Left kidney (tissue), 1 donor: ENCODE measurements at regions not wholly inside any gene's neighbourhood (a gene's known extent, or its start where the extent isn't known, plus 50 kb on each side); places are given as distances from the start of the nearest gene placed in this dataset.
"Not testable (repeated sequence)": the region's sequence is repeated elsewhere in the genome, so short reads cannot be mapped to it uniquely, and the experiment has no call there.

Experiments used
- DNase-seq: peaks from one replicate; pipeline ENCODE4 v3.0.0-alpha.2; 2013

- DNase-seq: no peak
These were observed 255.3 kb upstream of the GJE1 start for GRCh38 chr6:141877275-141877983.

DNA sequence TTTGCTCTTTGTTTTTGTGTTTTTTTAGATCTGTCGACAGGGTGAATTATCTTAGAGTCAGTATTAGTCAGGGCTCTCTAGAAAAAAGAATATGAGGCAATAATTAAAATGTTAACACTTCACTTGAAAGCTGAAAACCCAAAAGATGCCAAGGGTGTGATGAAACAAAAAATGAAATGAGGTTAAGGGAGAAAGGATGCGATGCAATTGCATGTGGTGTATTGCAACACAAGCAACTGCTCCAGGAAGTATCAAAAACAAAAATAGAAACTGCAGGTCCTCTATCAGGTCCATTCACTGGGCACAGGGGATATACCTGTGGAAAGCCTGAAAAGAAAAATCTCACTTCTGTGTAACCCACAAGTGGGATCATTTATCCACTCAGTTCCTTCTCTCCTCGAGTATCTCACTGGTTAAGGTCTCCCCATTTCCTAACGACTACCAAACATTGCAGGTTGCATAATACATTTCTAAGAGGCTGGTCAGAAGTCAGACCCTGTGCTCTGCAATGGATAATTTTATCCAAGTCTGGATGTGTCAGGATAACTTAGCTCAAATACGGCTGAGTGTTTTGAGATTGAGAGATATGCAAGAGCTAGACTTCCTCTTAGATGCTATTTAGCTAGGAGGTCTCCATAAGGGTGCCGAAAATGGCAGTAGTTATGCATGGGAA lies 257.7 kb upstream of the GJE1 start:
- DNase-seq: no peak

GRCh38 chr6:141869509-141869908 lies 263.2 kb upstream of the GJE1 start:
- DNase-seq: not testable (repeated sequence)

GRCh38 chr6:141867767-141868166 lies 265.0 kb upstream of the GJE1 start:
- DNase-seq: no peak

DNA sequence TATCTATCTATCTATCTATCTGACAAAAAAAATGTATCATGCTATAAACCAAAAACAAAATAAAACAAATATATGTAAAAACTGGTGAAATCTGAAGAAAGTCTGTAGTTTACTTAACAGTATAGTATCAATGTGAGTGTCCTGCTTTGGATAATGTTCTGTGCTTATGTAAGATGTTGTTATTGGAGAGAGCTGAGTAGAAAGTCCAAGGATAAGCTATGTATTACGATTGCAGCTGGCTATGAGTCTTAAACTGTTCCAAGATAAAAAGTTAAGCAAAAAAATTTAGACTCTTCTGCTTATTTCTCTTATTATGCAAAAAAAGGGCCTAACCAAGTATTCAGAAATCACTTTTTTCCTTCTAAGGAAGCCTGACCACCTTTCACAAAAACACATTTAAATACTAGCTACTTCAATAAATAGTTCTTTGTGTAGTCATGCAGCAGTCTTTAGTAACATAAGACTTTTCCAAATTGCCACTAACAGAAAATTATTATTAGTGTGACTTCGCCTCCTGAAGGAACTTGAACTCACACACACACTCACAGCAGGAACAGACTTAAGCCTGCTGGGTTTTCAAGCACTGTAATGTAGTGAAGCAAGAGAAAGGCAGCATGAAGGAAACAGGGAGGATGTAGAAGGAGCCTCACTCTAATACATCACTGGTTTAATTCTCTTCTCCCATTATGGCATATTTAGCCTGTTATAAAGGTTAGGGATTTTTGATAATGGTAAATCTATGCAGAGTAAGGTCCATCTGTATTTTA lies 265.8 kb upstream of the GJE1 start:
- DNase-seq: no peak

GRCh38 chr6:141851063-141851462 lies 281.7 kb upstream of the GJE1 start:
- DNase-seq: no peak

DNA sequence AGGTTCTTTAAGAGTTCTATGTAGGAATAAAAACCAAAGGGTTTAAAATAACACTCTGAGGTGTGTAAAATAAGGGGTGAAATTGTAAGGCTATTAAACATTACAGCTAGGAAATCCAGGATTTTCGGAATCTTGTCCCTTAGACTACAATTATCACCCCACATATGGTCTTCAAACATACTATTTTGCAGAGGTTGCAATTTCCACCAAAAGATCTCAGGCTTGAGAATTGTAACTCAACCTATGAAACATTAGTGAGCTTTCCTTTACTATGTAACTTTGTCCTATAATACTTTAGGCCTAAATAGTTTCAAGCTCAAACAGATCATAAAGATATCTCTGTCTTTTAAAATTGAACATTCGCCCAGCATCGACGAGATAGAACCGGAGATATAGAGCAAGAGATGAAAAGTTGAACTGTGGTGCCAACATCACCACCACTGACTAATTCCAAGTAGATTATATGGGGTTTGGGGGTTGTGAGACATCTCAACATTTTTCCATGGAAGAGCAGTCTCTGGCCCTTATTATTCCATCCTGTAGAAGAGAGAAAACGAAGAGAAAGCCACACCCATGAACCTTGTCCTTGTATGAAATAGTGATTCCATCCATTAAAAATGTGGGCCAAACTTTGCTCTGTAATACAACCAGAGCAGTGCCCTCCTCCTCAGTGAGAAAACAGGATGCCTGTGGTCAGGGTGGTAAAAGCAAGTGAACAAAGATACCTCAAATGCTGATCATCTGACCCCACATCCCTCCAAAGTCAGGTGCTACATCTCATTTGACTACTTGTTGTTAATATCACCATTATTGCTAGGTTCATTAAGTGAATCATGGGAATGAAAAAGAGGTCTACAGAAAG lies 284.5 kb upstream of the GJE1 start:
- no peak for DNase-seq

GRCh38 chr6:141846639-141847038 lies 286.1 kb upstream of the GJE1 start:
- no peak for DNase-seq

GRCh38 chr6:141843178-141843834 lies 289.4 kb upstream of the GJE1 start:
- no peak for DNase-seq

DNA sequence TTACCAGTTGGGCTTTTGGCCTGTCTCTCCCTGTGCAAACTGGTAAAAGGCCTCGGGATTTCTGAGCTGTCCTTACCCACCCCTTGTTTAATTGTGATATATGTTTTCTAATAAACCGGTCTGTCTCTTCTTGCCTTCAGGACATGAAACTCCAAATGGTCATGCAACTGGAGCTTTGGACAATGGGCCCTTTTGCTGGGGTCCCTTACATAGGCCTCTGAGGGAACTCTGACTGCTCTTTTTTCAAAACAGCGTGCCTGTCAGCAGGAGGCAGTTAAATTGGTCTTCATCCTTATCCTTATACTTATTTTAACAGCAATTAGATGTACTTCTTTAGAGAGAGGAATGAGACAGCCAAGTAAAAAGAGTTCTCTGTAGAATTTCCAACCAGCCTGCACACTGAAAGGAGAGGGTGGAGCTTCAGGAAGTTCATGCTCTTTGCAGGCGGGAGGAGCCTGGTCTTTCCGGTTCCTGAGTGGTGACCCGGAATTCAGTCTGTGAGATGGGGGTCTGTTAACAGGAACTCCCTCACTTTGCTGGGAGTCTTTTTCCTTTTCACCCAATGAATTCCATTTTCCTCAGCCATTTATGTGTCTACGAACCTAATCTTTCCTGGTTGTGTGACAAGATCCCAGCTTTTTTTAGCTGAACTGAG lies 299.6 kb upstream of the GJE1 start:
- DNase-seq: no peak

DNA sequence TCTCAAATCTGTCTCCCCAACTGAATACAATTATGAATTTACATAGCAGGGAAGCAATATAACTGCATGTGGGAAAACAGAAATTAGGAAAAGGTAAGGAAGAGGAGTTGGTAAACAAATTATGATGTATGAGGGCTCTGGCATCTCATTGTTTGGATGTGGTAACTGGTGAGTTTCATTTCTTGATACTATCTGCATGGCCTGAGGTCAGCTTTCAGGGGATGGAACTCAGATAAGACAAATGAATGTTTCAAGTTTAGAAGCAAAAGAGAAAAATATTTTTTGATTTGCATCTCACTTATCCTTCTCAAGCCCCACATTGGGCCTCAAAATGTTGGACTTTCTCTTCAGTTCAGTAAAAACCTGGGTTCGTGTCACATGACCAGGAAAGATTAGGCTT lies 302.2 kb upstream of the GJE1 start:
- DNase-seq: no peak

GRCh38 chr6:141829566-141830360 lies 303.0 kb upstream of the GJE1 start:
- DNase-seq: no peak

GRCh38 chr6:141824350-141824749 lies 308.4 kb upstream of the GJE1 start:
- no peak for DNase-seq

GRCh38 chr6:141815039-141815438 lies 317.7 kb upstream of the GJE1 start:
- DNase-seq: not testable (repeated sequence)

- no peak for DNase-seq
These were observed 322.8 kb upstream of the GJE1 start for GRCh38 chr6:141809901-141810300.

DNA sequence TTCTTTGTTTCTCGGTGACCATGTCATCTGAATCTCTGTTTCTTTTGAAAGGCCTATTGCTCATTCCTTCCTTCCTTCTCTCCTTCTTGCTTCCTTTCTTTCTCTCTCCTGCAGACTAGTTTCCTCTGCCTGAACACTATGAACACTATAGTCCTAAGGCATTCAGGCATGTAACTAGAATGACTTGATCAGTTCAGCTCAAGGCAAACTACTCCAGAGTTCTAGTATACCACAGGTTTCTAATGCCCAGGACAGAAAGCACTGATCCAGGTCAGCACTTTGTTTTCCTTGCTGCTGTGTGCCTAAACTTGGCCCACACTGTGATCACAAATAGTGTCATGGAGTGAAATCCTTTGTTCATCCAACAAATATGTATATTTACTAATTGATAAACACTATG lies 324.1 kb upstream of the GJE1 start:
- no peak for DNase-seq

GRCh38 chr6:141800973-141801372 lies 331.8 kb upstream of the GJE1 start:
- DNase-seq: not testable (repeated sequence)

- DNase-seq: no peak
These were observed 341.8 kb upstream of the GJE1 start for GRCh38 chr6:141790921-141791320.

DNA sequence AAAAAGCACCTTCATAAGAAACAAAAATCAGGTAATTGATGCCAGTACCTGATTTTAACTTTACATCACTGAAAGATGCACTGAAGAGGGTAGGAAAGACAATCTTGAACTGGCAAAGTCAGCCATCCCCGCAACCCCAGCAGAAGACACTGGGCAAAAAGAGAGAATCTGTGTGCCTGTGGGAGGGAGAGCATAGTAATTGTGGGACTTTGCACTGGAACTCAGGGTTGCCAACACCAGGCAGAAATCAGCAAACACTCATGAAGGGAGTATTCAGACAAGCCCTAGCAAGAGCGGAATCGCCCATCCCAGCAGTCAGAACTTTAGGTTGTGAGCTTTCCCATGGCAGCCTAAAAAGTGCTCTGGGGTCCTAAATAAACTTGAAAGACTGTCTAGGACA lies 344.6 kb upstream of the GJE1 start:
- no peak for DNase-seq

- DNase-seq: no peak
These were observed 349.1 kb upstream of the GJE1 start for GRCh38 chr6:141783585-141783984.
